Keratinocyte (primary cell): ENCODE measurements at regions not wholly inside any gene's neighbourhood (a gene's known extent, or its start where the extent isn't known, plus 50 kb on each side); places are given as distances from the start of the nearest gene placed in this dataset.

Source experiments
- DNase-seq: peaks from one replicate; pipeline ENCODE4 v3.0.0-alpha.2; 2011; ENCODE audit warnings: low read depth, missing footprints, low spot score
- FAIRE-seq: peaks from 2 replicates; lab custom pipeline; 2011; peaks lifted over from hg19 to GRCh38; lab: Jason Lieb, UNC
- H2AFZ ChIP-seq: 2 replicates; pipeline ENCODE4 v1.6.0; 2012; ENCODE audit warnings: low read length, control low read depth, inconsistent platforms; ENCODE audit not compliant: control insufficient read depth
- H3K27ac ChIP-seq: 2 replicates; pipeline ENCODE4 v1.5.1; 2011; ENCODE audit warnings: low read length; ENCODE audit not compliant: control insufficient read depth, insufficient read depth
- H3K27me3 ChIP-seq: 3 replicates; pipeline ENCODE4 v1.6.0; 2011; ENCODE audit warnings: low read length; ENCODE audit not compliant: control insufficient read depth, insufficient read depth; ENCODE audit errors: extremely low read depth
- H3K36me3 ChIP-seq, 2 experiments: 2 replicates in 1 of 2; 3 replicates in 1 of 2; pipeline ENCODE4 v1.5.1; 2011; ENCODE audit warnings: low read length in 2 of 2, mild to moderate bottlenecking in 1 of 2; ENCODE audit not compliant: control insufficient read depth in 2 of 2, insufficient read depth in 2 of 2; ENCODE audit errors: extremely low read depth in 1 of 2
- H3K4me1 ChIP-seq: 3 replicates; pipeline ENCODE4 v1.5.1; 2011; ENCODE audit warnings: low read length; ENCODE audit not compliant: control insufficient read depth, insufficient read depth; ENCODE audit errors: extremely low read depth
- H3K4me2 ChIP-seq: 3 replicates; pipeline ENCODE4 v1.6.0; 2011; ENCODE audit warnings: low read depth, low read length; ENCODE audit not compliant: control insufficient read depth, insufficient read depth; ENCODE audit errors: extremely low read depth
- H3K4me3 ChIP-seq, 3 experiments: fragments of 200-600 bp in 1 of 3; sonication (generic) in 1 of 3; 2 replicates in 2 of 3; 3 replicates in 1 of 3; pipeline ENCODE4 v1.5.1; 2011 to 2016; ENCODE audit warnings: low read length in 3 of 3, mild to moderate bottlenecking in 3 of 3, control low read depth in 2 of 3, inconsistent platforms in 1 of 3, low read depth in 1 of 3, mixed read lengths in 1 of 3, mixed run types in 1 of 3, moderate library complexity in 1 of 3; ENCODE audit not compliant: control insufficient read depth in 2 of 3, insufficient read depth in 2 of 3; ENCODE audit errors: extremely low read depth in 1 of 3
- H3K79me2 ChIP-seq: 2 replicates; pipeline ENCODE4 v1.6.0; 2012; ENCODE audit warnings: low read length; ENCODE audit not compliant: control insufficient read depth, insufficient read depth
- H3K9ac ChIP-seq: 3 replicates; pipeline ENCODE4 v1.6.0; 2011; ENCODE audit warnings: low read length; ENCODE audit not compliant: control insufficient read depth, insufficient read depth; ENCODE audit errors: extremely low read depth
- H3K9me1 ChIP-seq: 3 replicates; pipeline ENCODE4 v1.6.0; 2011; ENCODE audit warnings: low read length; ENCODE audit not compliant: control insufficient read depth, insufficient read depth; ENCODE audit errors: extremely low read depth
- H3K9me3 ChIP-seq: 2 replicates; pipeline ENCODE4 v1.5.1; 2012; ENCODE audit warnings: low read depth, low read length; ENCODE audit not compliant: control insufficient read depth
- H4K20me1 ChIP-seq: 3 replicates; pipeline ENCODE4 v1.6.0; 2011; ENCODE audit warnings: low read length; ENCODE audit not compliant: control insufficient read depth, insufficient read depth; ENCODE audit errors: extremely low read depth
- EZH2 ChIP-seq: IDR thresholded peaks from one replicate; pipeline ENCODE4 v1.6.1; 2012; ENCODE audit warnings: inconsistent platforms, mild to moderate bottlenecking, low read length, moderate library complexity
- dilution Hi-C: fragments of 300-500 bp; cut with MboI; formaldehyde crosslinking; loops from one replicate; pipeline ENCODE4 v1.7.0; 2020; ENCODE audit warnings: low sequenced_read_pairs; ENCODE audit not compliant: extremely low pct_ligation_motif_present
- TF ChIP-seq, protein P1 (sequence below), 3 experiments: IDR thresholded peaks in 1 of 3; conservative IDR thresholded peaks in 1 of 3; optimal IDR thresholded peaks in 1 of 3; 2 replicates in 2 of 3; 3 replicates in 1 of 3; pipeline versions ENCODE3 to v1.5.1; 2011; ENCODE audit warnings: low read length in 3 of 3, mild to moderate bottlenecking in 3 of 3, moderate library complexity in 2 of 3, control low read depth in 1 of 3, inconsistent platforms in 1 of 3; ENCODE audit not compliant: insufficient read depth in 2 of 3; ENCODE audit errors: extremely low read depth in 1 of 3

- no peak overlapping the region for H3K4me3 ChIP-seq
- H2AFZ ChIP-seq: no peak overlapping the region
- dilution Hi-C loops: no loop called here
- TF ChIP-seq, protein P1, sequence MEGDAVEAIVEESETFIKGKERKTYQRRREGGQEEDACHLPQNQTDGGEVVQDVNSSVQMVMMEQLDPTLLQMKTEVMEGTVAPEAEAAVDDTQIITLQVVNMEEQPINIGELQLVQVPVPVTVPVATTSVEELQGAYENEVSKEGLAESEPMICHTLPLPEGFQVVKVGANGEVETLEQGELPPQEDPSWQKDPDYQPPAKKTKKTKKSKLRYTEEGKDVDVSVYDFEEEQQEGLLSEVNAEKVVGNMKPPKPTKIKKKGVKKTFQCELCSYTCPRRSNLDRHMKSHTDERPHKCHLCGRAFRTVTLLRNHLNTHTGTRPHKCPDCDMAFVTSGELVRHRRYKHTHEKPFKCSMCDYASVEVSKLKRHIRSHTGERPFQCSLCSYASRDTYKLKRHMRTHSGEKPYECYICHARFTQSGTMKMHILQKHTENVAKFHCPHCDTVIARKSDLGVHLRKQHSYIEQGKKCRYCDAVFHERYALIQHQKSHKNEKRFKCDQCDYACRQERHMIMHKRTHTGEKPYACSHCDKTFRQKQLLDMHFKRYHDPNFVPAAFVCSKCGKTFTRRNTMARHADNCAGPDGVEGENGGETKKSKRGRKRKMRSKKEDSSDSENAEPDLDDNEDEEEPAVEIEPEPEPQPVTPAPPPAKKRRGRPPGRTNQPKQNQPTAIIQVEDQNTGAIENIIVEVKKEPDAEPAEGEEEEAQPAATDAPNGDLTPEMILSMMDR (optimal IDR thresholded peaks at IDR 0.05 in 1 of 3, IDR thresholded peaks at IDR 0.05 in 1 of 3, conservative IDR thresholded peaks at IDR 0.05 in 1 of 3; ENCODE audit: extremely low read depth in 1 of 3, insufficient read depth in 2 of 3, low read length in 3 of 3): peak; percentile 22 to 30 (median 27)
- TF ChIP-seq EZH2: no peak
- H3K27ac ChIP-seq: no peak overlapping the region
- H3K4me2 ChIP-seq: no peak overlapping the region
- DNase-seq (no peak), FAIRE-seq (no peak)
- no peaks in the 10 kb centered on the region for H4K20me1 ChIP-seq
- no peaks in the 10 kb centered on the region for H3K9me3 ChIP-seq
- no peak overlapping the region for H3K9ac ChIP-seq
- H3K27me3 ChIP-seq: no peaks in the 10 kb centered on the region
- no peaks in the 10 kb centered on the region for H3K36me3 ChIP-seq
- H3K79me2 ChIP-seq: no peaks in the 10 kb centered on the region
- no peaks in the 10 kb centered on the region for H3K9me1 ChIP-seq
- no peaks in the 10 kb centered on the region for H3K4me1 ChIP-seq
Observed at GRCh38 chr2:21754164-21754788, 630.5 kb downstream of the TDRD15 start.

DNA sequence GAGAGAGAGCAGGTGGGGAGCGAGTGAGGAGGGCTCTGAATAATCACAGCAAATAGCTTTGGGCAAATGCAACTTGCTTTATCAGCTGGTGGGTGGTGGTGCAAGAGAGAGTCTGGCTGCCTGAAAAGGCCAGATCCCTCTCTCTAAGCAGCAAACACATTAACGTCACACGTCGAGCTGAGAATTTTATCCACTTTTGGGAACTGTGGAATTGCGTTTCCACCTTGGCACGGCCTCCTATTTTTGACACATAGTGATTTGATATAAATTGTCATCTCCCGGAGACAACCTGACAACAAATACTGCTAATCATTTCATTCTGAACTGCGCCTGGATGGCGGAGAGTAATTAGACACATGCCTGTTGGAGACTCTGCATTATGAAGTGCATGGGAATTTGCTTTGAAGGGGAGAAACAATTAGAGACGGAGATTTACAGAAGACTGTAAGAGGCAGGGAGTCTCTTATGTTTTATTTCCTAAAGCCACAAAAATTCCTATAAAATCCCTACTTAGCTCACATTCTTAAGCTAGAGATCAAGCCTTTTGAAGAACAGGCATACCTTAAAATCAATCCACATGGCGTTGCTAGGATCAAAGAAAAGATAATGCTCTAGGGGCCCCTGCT lies 634.1 kb downstream of the TDRD15 start:
- H3K9ac ChIP-seq: no peak overlapping the region
- H4K20me1 ChIP-seq: no peaks in the 10 kb centered on the region
- H3K4me1 ChIP-seq: no peaks in the 10 kb centered on the region
- TF ChIP-seq, protein P1 (optimal IDR thresholded peaks at IDR 0.05 in 1 of 3, IDR thresholded peaks at IDR 0.05 in 1 of 3, conservative IDR thresholded peaks at IDR 0.05 in 1 of 3; ENCODE audit: extremely low read depth in 1 of 3, insufficient read depth in 2 of 3, low read length in 3 of 3): no peak
- TF ChIP-seq EZH2: no peak
- no peaks in the 10 kb centered on the region for H3K27me3 ChIP-seq
- dilution Hi-C loops: no loop called here
- no peaks in the 10 kb centered on the region for H3K36me3 ChIP-seq
- DNase-seq: no peak
- H3K9me1 ChIP-seq: no peaks in the 10 kb centered on the region
- no peak overlapping the region for H3K4me3 ChIP-seq
- H2AFZ ChIP-seq: no peak overlapping the region
- no peak for FAIRE-seq
- H3K79me2 ChIP-seq: no peaks in the 10 kb centered on the region
- no peaks in the 10 kb centered on the region for H3K9me3 ChIP-seq
- H3K4me2 ChIP-seq: no peak overlapping the region
- no peak overlapping the region for H3K27ac ChIP-seq
